ENCODE measurements at regions not wholly inside any gene's neighbourhood (a gene's known extent, or its start where the extent isn't known, plus 50 kb on each side); places are given as distances from the start of the nearest gene placed in this dataset.

- TF ChIP-seq POLR2A (IDR thresholded peaks at IDR 0.05) (no peak), CTCF (IDR thresholded peaks at IDR 0.05) (no peak)
Measured at GRCh38 chr2:128702616-128703015, 383.9 kb upstream of the HS6ST1 start.

Data from testis (tissue), 2 donors.